ENCODE measurements at regions not wholly inside any gene's neighbourhood (a gene's known extent, or its start where the extent isn't known, plus 50 kb on each side); places are given as distances from the start of the nearest gene placed in this dataset.

DNA sequence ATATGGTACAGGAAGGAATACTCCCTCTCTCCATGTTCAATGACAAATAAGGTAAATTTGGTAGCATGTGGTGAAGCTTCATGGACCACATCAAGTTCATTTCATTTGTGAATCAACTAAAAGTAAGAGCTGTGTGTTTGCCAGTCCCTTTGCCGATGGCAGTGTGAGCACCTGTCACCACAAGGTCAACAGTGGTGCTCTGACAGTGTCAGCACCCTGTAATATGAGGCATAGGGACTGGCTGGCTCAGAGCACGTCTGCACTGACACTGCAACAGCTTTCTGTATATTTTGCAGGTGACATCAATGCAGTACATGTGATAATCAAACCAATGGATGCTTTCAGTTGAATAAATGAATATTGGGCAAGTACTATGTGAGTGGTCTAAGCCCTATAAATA, 852.4 kb downstream of the TUSC7 start:
- no peak for TF ChIP-seq CTCF (IDR thresholded peaks at IDR 0.05)
- no peak for TF ChIP-seq POLR2AphosphoS5 (IDR thresholded peaks at IDR 0.05)
- no peak for TF ChIP-seq POLR2A (IDR thresholded peaks at IDR 0.05)

All from prostate gland (tissue), 2 donors.